Tibial artery (tissue), 4 donors: ENCODE measurements at regions not wholly inside any gene's neighbourhood (a gene's known extent, or its start where the extent isn't known, plus 50 kb on each side); places are given as distances from the start of the nearest gene placed in this dataset.

ENCODE experiments used
- DNase-seq, 2 donors: peaks; one replicate each; pipeline ENCODE4 v3.0.0-alpha.2; 2019
- H3K27ac ChIP-seq, 2 donors: fragments of 200-600 bp; sonication (generic) in 1 of 2; 1 replicate in 1 of 2; 2 replicates in 1 of 2; pipeline ENCODE4 v1.5.1; 2018 to 2019; ENCODE audit warnings: mild to moderate bottlenecking in 1 of 2
- H3K27me3 ChIP-seq, 2 donors: fragments of 200-600 bp; sonication (generic) in 1 of 2; one replicate each; pipeline versions ENCODE4 v1.5.1 to v1.6.0; 2016 to 2019
- H3K36me3 ChIP-seq, 3 donors: fragments of 200-600 bp; sonication (generic) in 2 of 3; one replicate each; pipeline ENCODE4 v1.5.1; 2016 to 2019; ENCODE audit warnings: mild to moderate bottlenecking in 2 of 3
- H3K4me1 ChIP-seq, 4 donors: fragments of 200-600 bp; sonication (generic) in 2 of 4; 1 replicate in 3 of 4; 2 replicates in 1 of 4; pipeline ENCODE4 v1.5.1; 2016 to 2019
- H3K4me3 ChIP-seq, 2 donors: fragments of 200-600 bp; sonication (generic) in 1 of 2; 1 replicate in 1 of 2; 2 replicates in 1 of 2; pipeline ENCODE4 v1.5.1; 2018 to 2019; ENCODE audit warnings: mild to moderate bottlenecking in 2 of 2
- H3K9me3 ChIP-seq, 3 donors: fragments of 200-600 bp; sonication (generic) in 1 of 3; one replicate each; pipeline ENCODE4 v1.5.1; 2016 to 2019
- intact Hi-C: fragments of 100-400 bp; cut with DNase I; formaldehyde crosslinking; loops from one replicate; pipeline ENCODE4 v1.15.0; 2023; ENCODE audit warnings: low total_unique reads
- TF ChIP-seq, protein P1 (sequence below), 2 experiments: fragments of 200-600 bp in 1 of 2; fragments of 450-650 bp in 1 of 2; IDR thresholded peaks; one replicate each; pipeline ENCODE4 v1.5.1; 2017 to 2019; ENCODE audit warnings: antibody characterized with exemption in 2 of 2, mild to moderate bottlenecking in 1 of 2, moderate library complexity in 1 of 2

DNA sequence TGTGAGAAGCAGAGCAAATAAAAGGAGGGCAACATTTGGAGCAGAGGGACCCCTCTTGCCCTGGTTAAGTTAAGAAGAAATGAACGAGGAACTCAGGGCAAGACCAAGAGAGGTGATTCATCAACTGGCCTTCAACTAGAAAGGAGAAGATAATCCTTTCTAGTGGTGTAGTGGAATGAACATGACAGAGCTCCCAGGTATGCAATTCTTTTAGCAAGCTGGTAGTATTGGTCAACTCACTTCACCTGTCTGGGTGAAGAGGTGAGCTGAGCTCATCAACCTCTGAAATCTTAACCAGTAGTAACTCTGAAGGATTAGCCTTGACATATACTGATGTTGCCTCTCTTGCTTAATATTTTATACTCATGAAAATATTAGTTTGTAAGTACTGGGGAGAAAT lies 1024.7 kb upstream of the GOT2 start:
- H3K27me3 ChIP-seq, result no peaks in the 10 kb centered on the region
- H3K36me3 ChIP-seq, result no peaks in the 10 kb centered on the region
- H3K4me1 ChIP-seq, result no peaks in the 10 kb centered on the region
- H3K4me3 ChIP-seq, result no peak overlapping the region
- H3K27ac ChIP-seq, result no peak overlapping the region
- TF ChIP-seq, protein P1, sequence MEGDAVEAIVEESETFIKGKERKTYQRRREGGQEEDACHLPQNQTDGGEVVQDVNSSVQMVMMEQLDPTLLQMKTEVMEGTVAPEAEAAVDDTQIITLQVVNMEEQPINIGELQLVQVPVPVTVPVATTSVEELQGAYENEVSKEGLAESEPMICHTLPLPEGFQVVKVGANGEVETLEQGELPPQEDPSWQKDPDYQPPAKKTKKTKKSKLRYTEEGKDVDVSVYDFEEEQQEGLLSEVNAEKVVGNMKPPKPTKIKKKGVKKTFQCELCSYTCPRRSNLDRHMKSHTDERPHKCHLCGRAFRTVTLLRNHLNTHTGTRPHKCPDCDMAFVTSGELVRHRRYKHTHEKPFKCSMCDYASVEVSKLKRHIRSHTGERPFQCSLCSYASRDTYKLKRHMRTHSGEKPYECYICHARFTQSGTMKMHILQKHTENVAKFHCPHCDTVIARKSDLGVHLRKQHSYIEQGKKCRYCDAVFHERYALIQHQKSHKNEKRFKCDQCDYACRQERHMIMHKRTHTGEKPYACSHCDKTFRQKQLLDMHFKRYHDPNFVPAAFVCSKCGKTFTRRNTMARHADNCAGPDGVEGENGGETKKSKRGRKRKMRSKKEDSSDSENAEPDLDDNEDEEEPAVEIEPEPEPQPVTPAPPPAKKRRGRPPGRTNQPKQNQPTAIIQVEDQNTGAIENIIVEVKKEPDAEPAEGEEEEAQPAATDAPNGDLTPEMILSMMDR (IDR thresholded peaks at IDR 0.05), result no peak
- DNase-seq, result no peak
- no peaks in the 10 kb centered on the region for H3K9me3 ChIP-seq
- intact Hi-C loops, result no loop called here

DNA sequence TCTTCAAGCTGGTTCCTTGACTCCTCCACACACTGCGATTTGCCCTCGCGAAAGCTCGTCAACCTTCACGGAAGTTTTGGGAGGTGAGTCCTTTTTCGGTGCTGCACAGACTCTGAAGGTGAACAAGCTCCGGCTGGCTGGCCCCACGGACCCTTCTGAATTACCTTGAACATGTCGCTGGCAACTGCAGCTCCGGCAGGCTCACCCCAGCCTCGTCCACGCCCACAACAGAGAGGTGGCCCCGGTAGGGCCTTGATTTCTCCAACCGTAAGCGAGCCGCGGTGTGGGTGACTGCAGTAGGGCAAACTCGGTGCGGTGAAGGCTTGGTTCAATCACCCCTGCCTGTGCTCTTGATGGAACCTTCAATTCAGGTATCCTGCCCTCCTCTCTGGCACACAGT lies 1020.7 kb upstream of the GOT2 start:
- Histone ChIP-seq H3K27me3 (no peaks in the 10 kb centered on the region), H3K36me3 (no peaks in the 10 kb centered on the region), H3K9me3 (no peaks in the 10 kb centered on the region), H3K4me3 (no peak overlapping the region), H3K4me1 (no peaks in the 10 kb centered on the region), H3K27ac (no peak overlapping the region)
- intact Hi-C loops, result no loop called here
- no peak for DNase-seq
- TF ChIP-seq, protein P1 (IDR thresholded peaks at IDR 0.05), result no peak

DNA sequence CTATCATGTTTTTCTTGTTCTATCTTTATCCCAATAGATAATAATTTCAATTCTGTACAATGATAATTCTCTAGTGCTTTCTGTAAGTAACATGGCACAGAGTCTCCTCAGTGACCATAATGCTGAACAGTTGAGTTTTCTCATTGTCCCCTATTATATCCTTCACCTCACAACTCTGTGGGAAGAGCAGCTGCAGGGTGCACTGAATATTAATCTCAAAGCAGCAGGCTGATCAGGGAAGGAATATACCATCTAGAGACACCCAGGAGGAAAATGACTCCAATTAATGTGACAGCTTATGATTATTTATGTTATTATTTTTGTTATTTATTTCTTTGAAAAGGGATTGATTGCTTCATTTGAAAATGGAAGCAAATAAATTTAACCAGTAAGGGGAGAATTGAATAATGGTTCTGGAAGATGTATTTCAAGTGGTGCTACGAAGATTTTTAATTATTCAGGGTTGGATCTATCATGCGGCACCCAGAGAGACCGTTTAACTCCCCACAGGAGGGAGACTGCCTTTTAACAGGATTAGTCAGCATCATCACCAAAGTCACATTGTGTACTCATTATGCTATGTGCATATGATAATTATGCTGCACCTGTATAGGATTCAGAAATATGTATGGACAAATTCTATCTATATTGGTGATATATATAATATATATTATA lies 1015.7 kb upstream of the GOT2 start:
- Histone ChIP-seq H3K4me3 (no peak overlapping the region), H3K4me1 (no peaks in the 10 kb centered on the region), H3K27ac (no peak overlapping the region), H3K36me3 (no peaks in the 10 kb centered on the region), H3K9me3 (no peaks in the 10 kb centered on the region), H3K27me3 (no peaks in the 10 kb centered on the region)
- no peak for DNase-seq
- intact Hi-C loops, result no loop called here
- TF ChIP-seq, protein P1 (IDR thresholded peaks at IDR 0.05), result no peak

DNA sequence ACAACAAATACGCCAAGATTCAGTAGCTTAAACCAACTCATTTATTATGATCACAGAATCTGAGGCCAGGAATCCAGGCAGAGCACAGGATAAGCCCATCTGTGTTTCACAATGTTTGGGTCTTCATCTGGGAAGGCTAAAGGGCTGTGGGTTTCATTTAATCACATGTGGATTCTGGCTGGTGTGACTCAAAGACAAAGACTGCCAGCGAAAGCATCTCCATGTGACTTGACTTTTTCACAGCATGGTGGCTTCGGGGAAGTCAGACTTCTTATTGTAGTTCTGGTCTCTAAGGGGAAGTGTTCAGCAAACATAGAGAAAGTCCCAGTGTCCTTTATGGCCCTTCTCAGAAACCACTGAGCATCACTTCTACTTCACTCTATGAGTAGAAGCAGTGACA lies 1014.4 kb upstream of the GOT2 start:
- Histone ChIP-seq H3K27ac (no peak overlapping the region), H3K27me3 (no peaks in the 10 kb centered on the region), H3K4me3 (no peak overlapping the region), H3K4me1 (no peaks in the 10 kb centered on the region), H3K36me3 (no peaks in the 10 kb centered on the region), H3K9me3 (no peaks in the 10 kb centered on the region)
- TF ChIP-seq, protein P1 (IDR thresholded peaks at IDR 0.05), result no peak
- no peak for DNase-seq
- intact Hi-C loops, result no loop called here

DNA sequence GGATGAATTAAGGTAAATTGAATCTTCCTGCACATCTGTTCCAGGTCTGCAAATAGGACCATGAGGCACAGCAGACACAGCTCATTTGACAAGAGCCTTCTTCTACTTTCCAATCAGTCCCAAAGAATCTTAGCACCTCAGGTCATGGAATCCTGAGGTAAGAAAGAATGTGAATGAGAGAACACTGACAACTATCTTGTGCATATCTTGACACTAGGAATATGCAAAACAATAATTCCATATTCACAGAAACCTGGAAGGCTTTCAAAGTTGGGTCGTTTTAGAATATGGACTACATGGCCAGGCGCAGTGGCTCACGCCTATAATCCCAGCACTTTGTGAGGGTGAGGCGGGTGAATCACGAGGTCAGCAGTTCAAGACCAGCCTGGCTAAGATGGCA lies 1009.4 kb upstream of the GOT2 start:
- H3K4me3 ChIP-seq, result no peak overlapping the region
- no peak for DNase-seq
- H3K4me1 ChIP-seq, result no peaks in the 10 kb centered on the region
- no peaks in the 10 kb centered on the region for H3K36me3 ChIP-seq
- intact Hi-C loops, result no loop called here
- no peaks in the 10 kb centered on the region for H3K27me3 ChIP-seq
- H3K27ac ChIP-seq, result no peak overlapping the region
- H3K9me3 ChIP-seq, result no peaks in the 10 kb centered on the region
- TF ChIP-seq, protein P1 (IDR thresholded peaks at IDR 0.05), result no peak

DNA sequence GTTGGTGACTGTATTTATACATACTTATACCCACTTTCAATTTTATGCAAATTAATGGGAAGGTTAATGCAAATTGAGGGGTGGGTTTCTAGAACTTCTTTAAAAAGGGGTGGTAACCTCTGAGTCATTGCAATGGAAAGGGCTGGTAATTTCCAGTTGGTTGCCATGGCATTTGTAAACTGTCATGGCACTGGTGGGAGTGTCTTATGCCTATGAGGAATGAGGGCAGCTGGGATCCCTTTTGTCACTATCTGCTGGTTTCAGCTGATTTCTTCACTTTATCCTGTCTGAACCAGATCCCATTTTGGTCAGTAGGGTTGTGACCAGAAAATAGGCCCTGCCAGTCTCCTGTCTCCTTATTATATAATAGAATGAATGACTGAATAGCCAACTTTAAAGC lies 1006.7 kb upstream of the GOT2 start:
- intact Hi-C loops, result no loop called here
- no peaks in the 10 kb centered on the region for H3K36me3 ChIP-seq
- no peaks in the 10 kb centered on the region for H3K9me3 ChIP-seq
- no peak overlapping the region for H3K27ac ChIP-seq
- no peaks in the 10 kb centered on the region for H3K27me3 ChIP-seq
- H3K4me3 ChIP-seq, result no peak overlapping the region
- TF ChIP-seq, protein P1 (IDR thresholded peaks at IDR 0.05), result no peak
- DNase-seq, result no peak
- H3K4me1 ChIP-seq, result no peaks in the 10 kb centered on the region
